HG03280 (cell line): ENCODE measurements at regions not wholly inside any gene's neighbourhood (a gene's known extent, or its start where the extent isn't known, plus 50 kb on each side); places are given as distances from the start of the nearest gene placed in this dataset.

Experiments used
- ATAC-seq: cut with Tn5 transposase; IDR thresholded peaks from one replicate; pipeline ENCODE4 v1.9.1; 2021; ENCODE audit warnings: mild to moderate bottlenecking, moderate library complexity; ENCODE audit not compliant: unreplicated experiment

DNA sequence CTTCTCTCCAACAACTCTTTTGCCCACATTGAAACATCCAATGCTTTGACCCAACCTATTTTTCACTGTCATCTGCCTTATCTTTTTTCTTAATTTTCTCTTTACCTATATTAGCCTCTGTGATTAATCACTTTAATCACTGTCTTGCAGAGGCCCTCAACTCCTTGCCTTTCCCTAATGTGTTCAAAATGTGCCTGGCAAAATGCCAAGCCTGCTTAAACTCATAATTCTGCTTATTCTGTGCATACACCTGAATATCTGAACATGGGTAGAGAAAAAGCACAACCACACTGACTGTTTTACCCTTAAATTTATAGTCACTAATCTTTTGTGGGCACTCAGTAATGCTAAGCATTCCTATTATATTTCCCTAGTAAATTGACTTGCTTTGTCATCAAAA, 63.0 kb upstream of the GALNT13 start:
- no peak for ATAC-seq

DNA sequence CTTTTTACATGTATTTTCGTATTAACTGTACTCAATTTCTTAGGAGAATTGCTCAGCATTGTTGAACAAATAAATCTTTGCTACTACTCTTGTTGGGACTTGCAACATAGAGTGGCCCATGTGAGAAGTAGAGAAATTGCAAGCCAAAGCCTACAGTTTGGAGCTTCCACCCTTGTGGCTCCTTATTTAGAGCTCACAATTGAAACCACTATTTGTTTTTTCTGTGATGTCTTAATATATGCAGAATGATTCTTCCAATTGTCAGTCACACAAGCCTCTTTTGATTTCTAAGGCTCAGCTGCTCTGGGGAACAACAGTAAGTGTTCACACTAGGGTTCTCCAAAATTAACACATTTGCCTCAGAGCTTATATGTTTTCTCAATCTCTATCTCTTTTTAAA, 60.2 kb upstream of the GALNT13 start:
- ATAC-seq, result no peak

DNA sequence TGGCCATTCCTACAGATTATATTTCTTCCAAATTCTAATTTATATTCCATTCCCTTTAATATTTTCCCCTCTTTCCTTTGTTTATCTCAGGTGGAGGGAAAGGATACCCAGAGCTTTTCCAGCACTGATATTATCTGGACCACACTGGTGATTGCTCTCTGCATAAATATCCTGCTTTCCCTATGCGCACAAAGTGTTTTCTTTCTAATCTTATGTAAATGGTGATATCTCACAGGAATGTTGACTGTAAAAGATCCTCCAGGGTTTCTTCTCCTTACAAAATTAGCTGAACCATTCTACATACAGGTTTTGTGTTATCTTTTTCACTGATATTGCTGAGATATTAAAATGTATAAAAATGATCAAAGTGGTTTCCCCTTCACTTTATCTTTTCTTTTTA, 59.1 kb upstream of the GALNT13 start:
- ATAC-seq, result no peak

- no peak for ATAC-seq
These were observed 53.5 kb upstream of the GALNT13 start for GRCh38 chr2:153818242-153818641.

DNA sequence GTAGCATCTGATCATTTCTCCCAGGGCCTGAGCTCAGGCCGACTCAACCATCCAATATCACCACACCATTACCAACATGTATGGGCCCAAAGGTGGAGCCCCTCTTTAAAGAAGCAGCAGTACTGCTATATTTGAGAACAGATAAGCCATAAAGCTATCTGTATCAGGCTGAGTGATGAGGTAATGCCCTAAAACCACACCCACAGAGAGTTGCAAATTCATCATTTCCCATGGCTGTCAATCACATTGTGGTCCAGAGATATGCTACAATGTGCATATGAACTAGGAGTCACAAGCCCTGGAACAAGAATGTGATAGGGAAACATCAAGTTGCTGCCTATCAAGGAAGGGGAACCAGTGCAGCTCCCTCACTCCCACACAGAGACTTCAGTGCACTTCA, 52.6 kb upstream of the GALNT13 start:
- ATAC-seq, result no peak

GRCh38 chr2:153819501-153819900, 52.2 kb upstream of the GALNT13 start:
- no peak for ATAC-seq
